ENCODE measurements at regions not wholly inside any gene's neighbourhood (a gene's known extent, or its start where the extent isn't known, plus 50 kb on each side); places are given as distances from the start of the nearest gene placed in this dataset.

DNA sequence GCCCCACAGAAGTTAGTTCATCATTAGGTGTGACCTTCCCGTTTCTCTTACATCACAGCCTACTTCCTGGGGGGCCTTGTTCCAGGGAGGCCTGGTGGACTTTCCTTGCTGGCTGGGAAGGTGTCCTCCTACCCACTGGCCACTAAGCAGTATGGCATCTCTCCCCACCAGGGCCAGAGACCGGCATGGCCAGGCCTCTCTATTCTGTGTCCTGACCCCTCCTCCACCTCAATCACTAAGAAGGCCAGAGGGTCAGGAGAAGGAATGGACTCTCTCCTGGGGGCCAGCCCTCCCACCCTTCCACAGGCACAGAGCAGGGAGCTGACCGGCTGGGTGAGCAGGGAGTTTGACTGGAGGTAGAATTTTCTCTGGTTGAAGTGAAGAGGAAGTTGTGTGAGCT, 81.9 kb downstream of the PJA1 start:
- DNase-seq = no peak

DNA sequence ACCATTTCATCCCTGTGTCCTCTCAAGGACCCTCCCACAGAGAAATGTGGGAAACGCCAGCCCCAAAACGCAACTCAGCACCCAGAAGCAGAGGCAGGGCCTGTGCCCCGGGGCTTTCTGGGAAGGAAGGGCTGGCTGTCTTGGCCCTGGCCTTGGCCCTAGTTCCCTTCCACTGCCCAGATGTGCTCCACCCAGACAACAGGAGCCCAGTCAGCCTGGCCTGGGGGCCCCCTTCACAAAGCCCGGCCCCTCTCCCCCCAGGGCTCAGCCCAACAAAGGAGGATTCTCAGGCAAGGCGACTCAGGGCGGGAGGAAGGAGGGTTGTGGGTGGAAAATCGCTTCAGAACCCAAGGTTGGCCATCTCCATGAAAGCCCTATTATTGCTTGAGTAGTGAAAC, 82.5 kb downstream of the PJA1 start:
- no peak for DNase-seq

- no peak for DNase-seq
Measured at GRCh38 chrX:69082055-69082752, 83.0 kb downstream of the PJA1 start.

- no peak for DNase-seq
Measured at GRCh38 chrX:69080855-69081465, 84.3 kb downstream of the PJA1 start.

DNA sequence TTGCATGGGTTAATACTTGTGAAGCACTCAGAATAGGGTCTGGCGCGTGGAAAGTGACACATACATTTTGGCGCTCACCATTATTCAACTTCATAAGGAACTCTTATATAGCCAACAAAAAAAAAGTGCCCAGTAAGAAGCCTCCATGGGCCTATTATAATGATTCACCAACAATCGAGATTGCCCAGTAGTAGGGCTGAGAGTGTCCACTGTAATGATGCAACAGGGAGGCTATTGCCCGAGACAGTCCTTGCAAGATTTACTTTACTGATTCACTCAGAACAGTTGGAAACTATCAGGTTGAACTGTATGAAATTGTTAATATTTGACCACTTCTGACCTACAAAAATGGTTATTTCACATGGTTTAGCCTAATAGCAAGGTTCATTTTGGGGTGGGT, 86.0 kb downstream of the PJA1 start:
- DNase-seq = no peak

GRCh38 chrX:69077895-69078455, 87.3 kb downstream of the PJA1 start:
- DNase-seq = no peak

DNA sequence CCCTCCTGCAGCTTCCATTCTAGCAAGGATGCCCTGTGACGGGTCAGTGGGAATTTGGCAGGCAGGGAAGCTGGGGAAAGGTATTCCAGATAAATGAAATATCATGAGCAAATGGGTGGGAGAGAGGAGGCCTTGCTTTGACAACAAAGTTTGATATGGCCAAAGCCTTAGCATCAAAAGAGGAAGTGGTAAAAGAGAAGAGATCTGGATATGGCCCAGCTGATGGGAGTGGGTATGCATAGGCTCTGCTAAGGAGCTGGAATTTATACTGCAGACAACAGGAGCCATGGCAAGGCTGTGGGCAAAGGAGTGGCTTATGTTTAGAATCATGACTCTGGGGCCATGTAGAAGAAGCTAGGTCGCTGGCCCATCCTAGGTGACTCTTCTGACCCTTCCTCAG, 89.2 kb downstream of the PJA1 start:
- no peak for DNase-seq

DNA sequence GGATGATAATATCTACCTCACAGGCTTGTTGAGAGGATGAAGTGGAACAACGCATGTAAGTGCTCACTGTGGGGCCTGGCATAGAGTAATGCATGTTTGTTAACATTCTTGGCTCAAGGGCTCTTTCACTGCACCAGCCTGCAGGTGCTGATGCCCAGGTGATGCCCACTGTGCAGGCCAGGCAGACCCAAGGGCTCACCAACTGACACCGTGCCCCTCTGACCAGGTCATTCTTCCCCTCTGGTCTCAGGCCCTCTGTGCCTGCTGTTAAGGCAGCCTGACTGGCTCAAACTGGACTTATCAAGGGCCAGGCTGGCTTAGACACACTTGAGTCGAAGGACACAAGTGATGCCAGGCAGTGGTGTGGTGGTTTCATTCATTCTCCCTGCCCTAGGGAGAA, 90.5 kb downstream of the PJA1 start:
- DNase-seq = no peak

DNA sequence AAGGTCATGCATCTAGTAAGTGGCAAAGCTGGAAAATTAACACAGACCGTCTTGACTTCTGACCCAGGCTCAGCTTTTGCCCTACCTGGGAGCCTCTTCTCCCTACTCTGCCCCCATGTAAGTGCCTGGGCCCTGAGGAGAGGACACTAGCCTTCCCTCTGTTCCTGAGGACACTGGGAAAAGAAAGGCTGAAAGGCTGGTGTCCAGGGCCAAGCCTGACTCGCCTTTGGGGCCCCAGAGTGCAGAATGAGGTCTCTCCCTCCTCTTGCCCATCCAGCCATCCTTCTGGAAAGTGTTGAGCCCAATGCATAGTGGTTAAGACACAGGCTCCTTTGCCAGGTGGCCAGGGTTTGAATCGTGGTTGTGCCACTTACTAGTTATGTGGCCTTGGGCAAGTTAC, 91.5 kb downstream of the PJA1 start:
- no peak for DNase-seq

- no peak for DNase-seq
Measured at GRCh38 chrX:69073241-69073640, 92.0 kb downstream of the PJA1 start.

DNA sequence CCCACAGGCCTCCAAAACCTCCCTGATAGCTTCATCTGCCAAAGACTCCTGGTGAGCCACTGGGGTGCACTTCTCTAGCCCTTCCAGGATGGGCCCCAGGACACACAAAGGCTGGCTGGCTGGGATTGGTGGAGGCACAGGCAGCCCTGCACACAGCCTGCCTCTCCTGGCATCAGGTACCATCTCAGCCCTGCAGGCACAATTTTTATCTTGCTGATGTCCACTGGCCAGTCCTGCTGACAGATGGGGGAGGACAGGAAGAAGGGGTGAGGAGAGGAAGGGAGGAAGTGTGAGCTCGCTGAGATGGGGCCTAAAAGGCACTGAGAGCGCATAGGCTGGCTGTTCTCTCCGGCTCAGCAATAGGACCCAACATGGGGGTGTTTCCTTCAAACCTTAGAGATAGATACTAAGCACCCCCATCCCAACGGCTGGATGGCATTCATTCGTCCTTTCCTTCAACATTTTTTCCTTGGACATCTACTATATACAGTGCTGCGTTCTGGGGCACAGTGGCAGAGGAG, 92.7 kb downstream of the PJA1 start:
- no peak for DNase-seq

- DNase-seq = peak in 1 of 2 experiments; percentile 29
Measured at GRCh38 chrX:69070949-69071650, 94.2 kb downstream of the PJA1 start.

- DNase-seq = no peak
Measured at GRCh38 chrX:69069876-69070275, 95.4 kb downstream of the PJA1 start.

- DNase-seq = no peak
Measured at GRCh38 chrX:69069086-69069445, 96.2 kb downstream of the PJA1 start.

DNA sequence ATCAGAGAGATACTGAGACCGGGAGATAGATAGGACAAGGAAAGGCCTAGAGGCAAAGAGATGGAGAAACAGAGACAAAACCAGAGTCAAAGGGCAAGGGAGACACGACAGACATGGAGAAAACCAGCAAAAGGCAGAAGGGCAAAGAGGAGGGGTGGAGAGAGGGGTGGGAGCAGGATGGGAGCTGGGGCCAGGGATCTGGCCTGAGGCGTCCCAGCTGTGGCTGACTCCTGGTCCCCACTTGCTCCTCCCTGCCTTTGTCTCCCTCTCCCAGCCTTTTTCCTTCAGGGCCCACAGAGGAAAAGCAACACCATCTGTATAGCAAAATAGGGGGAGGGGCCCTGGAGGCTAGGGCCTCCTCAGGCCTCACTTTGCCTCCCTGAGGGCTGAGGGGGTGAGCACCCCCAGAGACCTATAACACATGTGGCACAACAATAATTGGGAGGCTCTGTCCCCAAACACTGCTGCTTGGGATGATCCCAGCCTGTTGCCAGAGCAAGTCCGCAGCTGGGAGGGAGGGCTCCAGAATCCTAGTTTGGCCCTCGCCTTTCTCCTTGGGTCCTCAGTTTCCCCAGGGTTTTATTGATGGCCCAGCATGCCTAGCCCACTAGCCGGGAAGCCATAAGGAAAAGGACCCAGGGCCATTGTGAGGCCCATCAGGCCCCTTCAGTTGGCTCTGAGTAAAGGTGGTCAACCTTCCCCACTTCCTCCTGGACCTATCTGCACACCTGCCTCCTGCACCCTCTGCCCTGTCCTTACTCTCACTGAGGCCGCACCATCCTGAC, 96.8 kb downstream of the PJA1 start:
- no peak for DNase-seq

- no peak for DNase-seq
Measured at GRCh38 chrX:69067841-69068240, 97.4 kb downstream of the PJA1 start.

DNA sequence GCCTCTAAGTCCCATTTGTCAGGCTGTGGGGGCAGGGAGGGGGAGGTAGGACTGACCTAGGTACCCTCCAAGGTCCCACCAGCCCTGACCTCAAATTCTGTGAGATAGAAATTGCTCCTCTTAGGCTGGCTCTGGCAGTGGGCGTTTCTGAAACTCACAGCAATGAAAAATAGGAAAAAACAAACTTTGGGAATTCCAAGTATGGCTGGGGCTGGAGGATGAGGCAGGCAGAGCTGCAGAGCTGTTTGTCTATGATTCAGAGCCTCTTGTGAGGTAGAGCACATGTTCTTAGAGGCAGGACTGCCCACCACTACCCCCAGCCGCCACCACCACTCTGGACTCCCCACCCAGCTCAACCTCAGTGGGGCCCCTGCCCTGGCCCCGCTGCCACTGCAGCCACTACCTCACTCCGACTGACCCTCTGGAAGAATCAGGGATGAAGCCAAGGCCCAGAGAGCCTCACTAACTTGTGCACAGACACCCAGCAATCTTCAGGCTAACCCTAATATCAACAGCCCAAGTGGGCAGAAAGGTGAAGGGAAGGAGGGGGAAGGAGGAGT, 98.2 kb downstream of the PJA1 start:
- no peak for DNase-seq

DNA sequence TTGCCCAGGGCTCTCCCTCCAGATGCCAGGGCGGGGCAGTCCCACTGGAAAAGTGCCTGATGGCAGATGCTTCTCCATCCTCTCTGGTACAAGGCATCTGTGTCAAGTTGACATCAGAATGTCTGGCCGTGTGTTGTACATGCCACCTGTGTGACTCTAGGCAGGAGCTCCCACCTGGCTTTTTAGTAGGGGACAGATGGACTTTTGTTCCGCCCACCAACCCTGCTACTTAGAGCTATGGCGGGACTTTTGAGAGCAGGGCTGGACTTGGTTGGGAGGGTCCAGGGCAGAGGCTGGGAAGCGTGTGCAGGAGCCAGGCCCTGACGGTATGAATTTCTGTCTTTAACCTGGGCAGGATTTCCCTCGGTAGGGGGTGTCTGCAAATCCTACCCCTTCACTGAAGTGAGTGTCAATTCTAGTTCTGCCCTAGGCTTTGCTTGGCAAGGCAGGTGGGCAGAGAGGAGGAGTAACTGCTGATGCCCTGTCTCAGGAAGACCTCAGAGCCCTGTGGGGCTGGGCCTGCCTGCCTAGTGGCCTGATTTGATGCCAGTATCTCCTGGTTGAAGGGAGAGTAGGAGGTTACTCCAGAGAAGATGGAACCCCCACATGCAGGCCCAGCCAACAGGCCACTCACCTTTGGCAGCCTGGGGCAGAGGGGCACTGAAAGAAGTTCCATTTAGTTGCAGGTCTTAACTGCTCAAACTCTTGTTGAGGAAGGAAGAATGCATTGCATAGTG, 99.1 kb downstream of the PJA1 start:
- peak in 1 of 2 experiments; percentile 14 for DNase-seq

GRCh38 chrX:69065451-69065850, 99.8 kb downstream of the PJA1 start:
- no peak for DNase-seq

GRCh38 chrX:69063486-69063885, 101.8 kb downstream of the PJA1 start:
- DNase-seq = no peak

GRCh38 chrX:69062493-69062892, 102.8 kb downstream of the PJA1 start:
- DNase-seq = no peak
